ENCODE measurements at regions not wholly inside any gene's neighbourhood (a gene's known extent, or its start where the extent isn't known, plus 50 kb on each side); places are given as distances from the start of the nearest gene placed in this dataset.

- TF ChIP-seq SKIL (IDR thresholded peaks at IDR 0.05; ENCODE audit: low read depth, poor library complexity, severe bottlenecking) (no peak), SREBF2 (IDR thresholded peaks at IDR 0.05; ENCODE audit: low read length) (no peak), HCFC1 (IDR thresholded peaks at IDR 0.05; ENCODE audit: low read length) (no peak), YBX1 (IDR thresholded peaks at IDR 0.05) (no peak), EED (IDR thresholded peaks at IDR 0.05; ENCODE audit: low read depth) (no peak), GABPA (IDR thresholded peaks at IDR 0.05; ENCODE audit: low read depth) (no peak), SPI1 (IDR thresholded peaks at IDR 0.05; ENCODE audit: borderline replicate concordance, insufficient read depth, low read depth, low read length) (no peak), KAT2A (conservative IDR thresholded peaks at IDR 0.05; ENCODE audit: control insufficient read depth, low read depth, low read length) (no peak), NRF1 (conservative IDR thresholded peaks at IDR 0.05; ENCODE audit: low read depth, low read length) (no peak)
Observed at GRCh38 chr13:85640727-85641126, 158.5 kb downstream of the SLITRK6 start (continued).

- Histone ChIP-seq H3K27ac (ENCODE audit: control insufficient read depth, insufficient read depth) (no peak overlapping the region), H4K20me1 (ENCODE audit: control insufficient read depth, insufficient read depth) (no peaks in the 10 kb centered on the region), H3K9ac (ENCODE audit: control insufficient read depth, insufficient read depth, low read length) (no peak overlapping the region), H3K9me3 (replicated peaks; ENCODE audit: control insufficient read depth, insufficient read depth, low read length) (no peaks in the 10 kb centered on the region), H3K27me3 (replicated peaks in 1 of 2; ENCODE audit: control insufficient read depth in 2 of 2, insufficient read depth in 2 of 2, low read length in 1 of 2) (no peaks in the 10 kb centered on the region), H3K36me3 (ENCODE audit: control insufficient read depth in 2 of 2, insufficient read depth in 2 of 2, low read length in 1 of 2) (no peaks in the 10 kb centered on the region), H3K4me2 (ENCODE audit: control insufficient read depth, insufficient read depth) (no peak overlapping the region), H3K79me2 (ENCODE audit: control insufficient read depth, insufficient read depth, low read length) (no peaks in the 10 kb centered on the region), H2AFZ (ENCODE audit: control insufficient read depth, low read depth, low read length) (no peak overlapping the region), H3K4me3 (no peak overlapping the region), H3K4me1 (ENCODE audit: control insufficient read depth, insufficient read depth, low read length) (no peaks in the 10 kb centered on the region)
- ChIA-PET RAD21 (ENCODE audit: unreplicated experiment) (no interaction called here), SMC1A (ENCODE audit: uncharacterized antibody, unreplicated experiment) (no interaction called here), POLR2A (no interaction called here), CTCF (no interaction called here)
- ATAC-seq (no peak), FAIRE-seq (no peak), DNase-seq (ENCODE audit: low read depth, low spot score) (no peak)
- in situ Hi-C loops (cut with MboI) (no loop called here), intact Hi-C loops (cut with micrococcal nuclease; ENCODE audit: unreplicated experiment) (no loop called here)
- no TSS peak for BruUV-seq (replicated peaks)
- 17% methylated on average over 11 of the region's 12 CpGs for WGBS (ENCODE audit: insufficient coverage, insufficient replicate concordance, low lambda C conversion rate, missing lambda C conversion rate)
- TF ChIP-seq HDAC6 (IDR thresholded peaks at IDR 0.05; ENCODE audit: unreplicated experiment) (no peak), KAT2A (conservative IDR thresholded peaks at IDR 0.05; ENCODE audit: control insufficient read depth, low read depth, low read length) (no peak), KLF5 (IDR thresholded peaks at IDR 0.05; ENCODE audit: partially characterized antibody) (no peak), MXI1 (IDR thresholded peaks at IDR 0.05; ENCODE audit: low read depth, low read length) (no peak), CHD2 (IDR thresholded peaks at IDR 0.05; ENCODE audit: borderline replicate concordance, low read depth, low read length) (no peak), ATF2 (IDR thresholded peaks at IDR 0.05; ENCODE audit: low read length) (no peak), MTA3 (IDR thresholded peaks at IDR 0.05; ENCODE audit: borderline replicate concordance, low read length) (no peak), NRF1 (conservative IDR thresholded peaks at IDR 0.05; ENCODE audit: low read depth, low read length) (no peak)
Observed at GRCh38 chr13:85638815-85639393, 160.3 kb downstream of the SLITRK6 start.
